HG02763 (cell line): ENCODE measurements at regions not wholly inside any gene's neighbourhood (a gene's known extent, or its start where the extent isn't known, plus 50 kb on each side); places are given as distances from the start of the nearest gene placed in this dataset.
A peak's percentile ranks its signal among the peaks of the same experiment; 100 is the strongest.

Source experiments
- ATAC-seq: cut with Tn5 transposase; IDR thresholded peaks from one replicate; pipeline ENCODE4 v1.9.1; 2021; ENCODE audit warnings: mild to moderate bottlenecking, moderate library complexity; ENCODE audit not compliant: unreplicated experiment

DNA sequence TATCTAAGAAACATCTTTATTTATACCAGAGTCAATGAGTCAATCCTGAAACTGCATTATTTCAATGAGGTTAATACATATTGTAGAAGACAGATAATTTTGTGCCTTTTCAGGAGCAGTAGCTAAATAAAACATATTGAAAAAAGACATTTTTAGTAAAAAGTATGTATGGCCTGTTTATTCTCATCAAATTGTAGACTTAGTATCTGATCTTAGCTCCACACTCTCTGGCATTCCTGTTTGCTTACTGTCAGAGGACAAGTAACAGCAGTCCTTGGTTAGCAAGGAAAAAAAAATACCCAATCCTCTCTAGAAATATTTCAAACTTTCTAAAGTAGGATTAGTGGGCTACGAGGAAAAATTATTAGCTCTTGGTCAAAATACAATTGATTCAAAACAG lies 50.5 kb upstream of the GUCY1A1 start:
- no peak for ATAC-seq

DNA sequence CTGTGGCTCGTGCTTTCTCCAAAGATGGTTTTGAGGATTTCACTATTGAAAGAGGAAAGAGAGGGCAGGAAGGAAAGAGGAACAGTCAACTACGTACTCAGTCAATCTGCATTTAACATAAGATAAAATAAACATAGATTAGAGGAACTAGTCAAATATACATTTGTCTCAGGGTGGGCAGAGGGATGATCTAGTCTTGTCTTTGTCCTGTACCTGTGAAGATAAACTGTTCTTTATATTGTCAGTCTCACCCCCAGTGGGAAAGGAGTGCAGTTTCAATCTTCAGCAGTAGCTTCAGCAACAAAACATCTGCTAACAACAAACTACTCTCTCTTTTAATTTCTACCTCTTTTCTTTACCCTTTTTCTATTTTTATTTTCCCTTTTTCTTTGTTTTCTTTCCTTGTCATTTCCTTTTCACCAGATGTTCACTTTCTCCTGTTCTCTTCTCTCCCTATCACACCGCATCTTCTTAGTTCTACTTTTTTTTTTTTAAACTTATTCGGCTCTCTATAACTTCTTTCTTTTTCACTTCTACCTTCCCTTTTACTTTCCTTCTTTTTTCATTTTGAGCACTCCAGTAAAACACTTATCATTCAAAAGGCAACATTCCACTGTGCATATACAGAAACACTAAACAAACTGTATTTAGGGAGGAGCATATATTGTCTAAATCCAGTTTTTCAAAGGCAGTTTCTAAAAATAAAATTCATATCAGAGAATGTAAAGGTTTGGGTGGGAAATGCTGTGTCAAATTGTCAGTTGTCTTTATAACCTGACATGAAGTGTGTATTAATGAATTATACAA lies 51.4 kb upstream of the GUCY1A1 start:
- no peak for ATAC-seq

DNA sequence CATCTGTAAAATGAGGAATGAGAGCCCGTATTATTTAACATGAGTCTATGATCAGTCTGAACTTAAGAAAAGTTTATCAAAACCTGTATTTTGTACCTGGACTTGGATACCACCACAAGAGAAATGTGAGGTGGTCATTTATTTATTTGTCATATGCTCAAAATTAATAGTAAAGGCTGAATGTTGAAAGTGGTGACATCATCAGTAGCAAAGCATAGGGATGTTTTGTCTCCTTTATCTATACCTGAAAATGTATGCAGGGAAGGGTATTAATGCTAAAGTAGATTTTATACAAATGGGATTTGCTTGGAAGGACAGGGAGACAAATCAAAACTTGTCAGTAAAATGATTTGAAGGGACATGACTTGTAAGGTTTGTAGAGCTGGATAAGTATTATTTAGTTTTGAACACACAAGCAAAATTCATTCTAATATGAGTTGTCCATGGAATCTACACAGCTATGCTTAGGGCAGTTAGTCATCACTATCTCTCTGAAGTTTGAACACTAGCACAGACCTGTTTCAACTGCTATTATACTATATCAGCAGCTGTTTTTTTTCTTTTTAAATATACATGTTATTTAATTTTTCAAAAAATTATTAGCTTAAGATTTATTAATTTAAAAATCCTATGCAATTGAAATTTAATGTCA lies 52.4 kb upstream of the GUCY1A1 start:
- ATAC-seq = no peak

DNA sequence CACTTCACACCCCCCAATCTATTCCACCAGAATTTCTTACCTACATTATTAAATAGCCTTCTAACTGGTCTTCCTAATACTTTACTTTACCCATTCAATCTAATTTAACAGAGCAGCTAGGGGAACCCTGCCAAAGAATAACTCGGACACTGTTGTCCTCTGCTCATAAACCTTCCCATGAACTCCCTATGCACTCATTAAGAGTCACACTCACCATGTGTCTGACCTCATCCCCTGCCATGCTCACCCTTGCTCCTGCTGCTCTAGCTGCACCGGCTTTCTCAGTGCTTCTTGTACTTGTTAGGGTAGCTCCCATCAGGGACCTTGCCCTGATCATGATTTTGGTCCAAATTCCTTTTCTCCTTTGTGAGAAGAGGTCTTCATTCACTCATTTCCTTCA lies 54.6 kb upstream of the GUCY1A1 start:
- no peak for ATAC-seq

DNA sequence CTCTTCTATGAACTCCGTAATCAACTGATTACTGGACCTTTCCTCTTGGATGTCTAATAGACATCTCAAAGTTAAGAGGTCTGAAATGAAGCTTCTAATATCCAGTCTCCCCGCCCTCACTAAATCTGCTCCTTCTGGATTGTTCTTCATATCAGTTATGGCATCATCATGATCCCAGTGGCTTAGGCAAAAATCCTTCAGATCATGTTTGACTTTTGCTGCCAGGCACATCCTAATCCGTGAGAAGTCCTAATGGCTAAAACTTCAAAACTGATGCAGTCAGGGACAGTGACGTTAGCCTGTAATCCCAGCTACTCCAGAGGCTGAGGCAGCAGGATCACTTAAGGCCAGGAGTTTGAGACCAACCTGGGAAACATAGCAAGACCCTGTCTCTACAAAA lies 55.1 kb upstream of the GUCY1A1 start:
- ATAC-seq = no peak

DNA sequence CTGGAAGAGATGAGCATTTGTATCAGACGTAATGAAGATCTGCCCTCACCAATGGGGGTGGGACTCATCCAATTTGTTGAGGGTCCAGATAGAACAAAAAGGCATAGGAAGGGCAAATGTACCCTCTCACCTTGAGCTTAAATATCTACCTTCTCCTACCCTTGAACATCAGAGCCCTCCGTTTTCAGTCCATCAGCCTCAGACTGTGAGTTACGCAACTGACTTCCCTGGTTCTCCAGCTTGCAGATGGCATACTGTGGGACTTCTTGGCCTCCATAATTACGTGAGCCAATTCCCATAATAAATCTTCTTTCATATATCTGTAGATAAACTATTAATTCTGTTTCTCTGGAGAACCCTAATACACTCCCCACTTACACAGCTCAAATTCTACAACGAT lies 56.5 kb upstream of the GUCY1A1 start:
- no peak for ATAC-seq

DNA sequence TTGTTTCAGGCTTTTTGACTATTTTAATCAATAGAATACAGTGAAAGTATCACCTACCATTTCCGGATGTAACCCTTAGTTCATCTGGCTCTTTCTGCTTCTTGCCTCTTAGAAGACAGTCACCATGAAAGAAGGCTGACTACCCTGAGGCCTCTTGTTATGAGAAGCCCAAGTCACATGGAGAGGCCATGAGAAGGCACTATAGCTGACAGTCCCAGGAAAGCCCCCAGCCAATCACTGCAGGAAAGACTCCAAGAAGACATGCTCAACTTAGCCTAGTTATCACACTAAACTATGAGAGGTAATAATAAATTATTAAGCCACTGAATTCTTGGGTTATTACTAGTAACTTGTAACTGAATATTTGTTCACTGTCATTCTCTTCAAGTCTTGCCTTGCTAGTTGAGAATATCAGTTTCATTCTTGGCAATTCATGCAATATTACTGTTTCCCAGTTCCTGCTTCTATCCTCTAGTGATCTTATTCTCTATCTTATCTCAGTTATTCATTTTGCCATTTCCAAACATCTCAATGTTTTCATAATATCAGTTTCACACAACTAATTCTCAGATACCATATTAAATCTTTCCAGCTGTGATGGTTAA lies 57.1 kb upstream of the GUCY1A1 start:
- ATAC-seq = peak; percentile 77

DNA sequence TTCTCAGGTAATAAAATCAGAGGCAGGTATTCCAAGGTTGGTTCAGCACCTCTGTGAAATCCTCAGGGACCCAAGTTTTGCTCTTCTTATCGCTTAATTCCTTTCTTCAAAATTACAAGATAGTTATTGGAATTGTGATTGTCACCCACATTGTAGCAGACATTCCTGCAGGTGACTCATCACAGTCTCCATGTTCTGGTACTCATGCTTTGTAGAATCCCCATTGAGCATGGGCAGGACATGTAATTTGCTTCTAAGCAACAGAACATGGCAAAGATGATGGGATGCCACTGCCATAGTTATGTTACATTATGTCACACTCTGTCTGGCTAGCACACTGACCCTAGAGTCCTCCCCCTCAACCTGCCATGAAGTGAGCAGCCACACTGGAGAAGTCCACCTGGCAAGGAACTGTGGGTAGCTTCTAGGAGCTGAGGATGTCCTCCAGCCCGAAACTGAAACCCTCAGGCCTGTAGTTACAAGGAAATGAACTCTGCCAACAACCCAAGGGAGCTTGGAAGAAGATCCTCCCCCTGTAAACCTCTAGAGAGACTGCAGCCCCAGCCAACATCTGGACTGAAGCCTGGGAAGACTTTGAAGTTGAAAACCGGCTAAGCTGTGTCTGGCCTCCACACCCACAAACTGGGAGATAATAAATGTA lies 58.3 kb upstream of the GUCY1A1 start:
- no peak for ATAC-seq

DNA sequence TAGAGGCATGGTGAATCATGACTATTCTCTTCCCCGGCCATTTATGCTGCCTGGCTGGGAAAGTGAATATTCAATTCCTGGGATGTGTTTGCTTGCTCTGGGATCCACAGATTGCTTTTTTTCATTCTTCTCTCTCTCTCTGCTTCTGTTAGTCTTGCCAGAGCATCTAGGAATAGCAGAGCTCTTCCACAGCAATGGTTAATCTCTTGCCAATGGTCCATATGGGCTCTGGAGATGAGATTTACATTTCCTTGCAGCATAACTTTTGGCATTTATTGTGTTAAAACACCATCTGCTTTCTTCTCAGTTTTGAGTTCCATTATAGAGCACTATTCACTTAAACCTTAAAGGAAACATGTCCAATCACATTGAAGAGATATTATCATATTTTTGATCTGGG lies 59.2 kb upstream of the GUCY1A1 start:
- no peak for ATAC-seq

DNA sequence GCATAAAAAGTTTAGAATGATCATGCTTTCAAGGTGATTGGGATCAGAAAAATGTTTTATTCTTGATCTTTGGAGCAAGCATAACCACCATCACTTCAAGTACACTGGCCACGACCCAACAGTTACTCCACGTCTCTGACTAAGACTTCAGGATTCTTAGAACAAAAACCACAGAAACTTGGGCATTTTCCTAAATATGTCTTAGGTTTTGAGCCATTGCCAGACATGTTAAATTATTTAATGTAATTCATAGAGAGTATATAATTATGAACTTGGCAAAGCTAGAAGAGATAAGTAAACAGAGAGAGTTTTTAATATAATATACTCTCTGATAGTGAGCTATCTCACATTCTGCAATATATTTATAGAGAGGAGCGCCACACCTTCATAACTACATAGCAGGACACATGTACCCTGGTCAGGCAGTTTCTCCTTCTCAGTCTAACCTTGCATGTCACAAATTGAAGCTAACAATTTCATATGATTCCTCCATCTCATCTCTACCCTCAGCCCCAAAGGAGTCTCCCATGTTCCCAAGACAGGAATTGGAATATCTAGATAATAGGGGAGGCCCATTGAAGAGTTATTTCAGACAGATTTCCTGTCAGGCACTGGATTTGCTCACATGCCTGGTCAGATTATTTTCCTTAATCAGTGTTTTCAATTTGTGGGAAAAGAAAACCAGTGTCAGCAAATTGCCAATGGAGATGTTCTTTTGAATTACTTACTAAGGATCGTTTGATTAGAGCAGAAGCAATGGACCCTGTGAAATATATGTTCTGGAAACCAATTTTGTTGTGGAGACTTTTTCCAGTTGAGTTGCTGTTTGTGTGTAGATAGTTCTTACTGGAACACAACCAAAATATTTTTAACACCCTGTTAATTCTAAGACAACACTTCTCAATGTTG lies 61.7 kb upstream of the GUCY1A1 start:
- no peak for ATAC-seq

DNA sequence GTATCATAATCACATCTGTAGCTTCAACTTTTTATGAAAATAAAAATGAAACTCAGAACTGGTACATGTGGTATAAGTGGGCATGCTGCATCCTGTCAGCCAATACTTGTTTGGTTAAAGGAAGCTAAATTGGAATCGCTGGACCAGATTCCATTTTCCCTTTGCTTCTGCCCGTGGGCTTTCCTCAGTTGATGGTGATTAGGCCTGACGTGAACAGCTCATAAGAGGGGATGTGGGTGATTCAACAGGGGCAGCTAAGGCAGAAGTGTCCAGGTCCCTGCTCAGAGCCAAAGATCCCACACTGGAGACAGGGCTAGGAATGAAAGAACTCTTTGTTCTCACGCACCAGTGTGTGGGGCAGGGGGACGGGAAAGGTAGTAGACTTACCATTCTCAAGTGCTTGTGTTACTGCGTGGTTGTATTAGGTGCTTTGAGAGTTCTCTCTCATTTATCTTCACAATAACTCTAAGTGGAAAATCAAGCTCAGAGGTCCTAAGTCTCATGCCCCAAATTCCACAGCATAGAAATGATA lies 63.2 kb upstream of the GUCY1A1 start:
- ATAC-seq = no peak

DNA sequence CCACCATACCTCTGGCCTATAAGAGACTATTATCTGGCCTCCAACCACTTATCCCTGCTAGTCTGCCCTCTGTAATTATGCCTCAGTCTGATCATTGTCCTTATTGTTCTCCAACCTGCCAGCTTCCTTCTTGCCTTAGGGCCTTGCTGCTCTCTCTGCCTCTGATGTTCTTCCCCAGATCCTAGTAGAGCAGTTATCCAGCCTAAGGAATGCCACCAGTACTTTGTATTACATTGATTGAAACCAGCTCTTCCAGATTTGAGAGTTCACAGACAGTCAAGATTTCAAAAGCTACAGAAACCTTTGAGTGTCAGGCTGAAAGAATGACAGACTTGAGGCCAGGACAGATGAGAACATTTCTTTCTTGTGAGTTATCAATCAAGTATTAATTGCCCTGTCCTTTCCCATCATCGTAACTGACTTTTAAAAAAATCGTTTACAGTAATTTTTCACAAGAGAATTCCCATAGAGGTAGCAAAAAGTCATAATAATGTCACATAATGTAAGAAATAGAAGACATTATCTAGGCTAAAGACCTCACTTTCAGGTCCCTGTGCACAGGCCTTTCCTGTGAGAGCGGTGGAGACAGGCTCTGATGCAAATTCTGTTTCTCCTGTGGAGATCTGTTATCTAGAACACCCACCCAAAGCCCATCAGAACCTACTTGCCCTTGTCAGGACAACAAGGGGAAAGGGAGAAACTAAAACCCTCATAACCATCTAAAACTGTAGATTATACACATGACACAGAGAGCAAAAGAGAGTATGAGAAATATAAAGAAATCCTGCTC lies 64.1 kb upstream of the GUCY1A1 start:
- ATAC-seq = no peak

DNA sequence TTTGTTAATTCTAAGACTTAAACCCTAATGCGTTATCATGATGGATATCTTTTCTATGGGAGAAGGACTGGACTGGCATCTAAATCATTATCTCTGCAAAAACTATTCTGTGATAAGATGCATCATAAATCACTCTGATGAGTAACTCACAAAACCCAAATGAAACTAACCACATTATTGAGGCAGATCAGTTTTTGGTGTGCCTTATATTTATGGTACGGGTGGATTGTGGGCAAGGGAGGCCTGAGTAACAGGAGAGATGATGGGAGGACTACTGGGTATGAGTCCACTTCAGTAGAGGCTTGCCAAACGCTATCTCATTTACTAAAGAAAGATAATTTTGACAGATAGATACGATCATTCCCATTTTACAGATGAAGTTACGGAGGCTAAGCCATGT lies 66.4 kb upstream of the GUCY1A1 start:
- ATAC-seq = no peak

DNA sequence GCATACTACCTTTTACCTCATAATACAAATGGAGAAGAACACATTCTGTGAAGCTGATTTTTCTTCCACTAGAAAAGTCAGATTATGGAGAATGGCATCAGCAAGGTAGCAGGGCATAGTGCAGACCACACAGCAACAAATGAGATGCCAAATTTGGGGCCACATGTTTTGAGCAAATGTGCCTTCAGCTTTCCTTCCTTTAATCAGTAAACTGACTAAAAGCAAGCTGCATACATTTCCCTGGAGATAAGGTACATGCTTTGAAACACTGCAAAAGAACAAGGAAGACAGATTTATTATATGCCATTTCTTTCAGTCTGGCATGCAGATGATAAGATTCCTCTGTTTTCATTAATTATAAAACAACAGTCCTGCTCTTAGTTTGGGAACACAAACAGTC lies 67.1 kb upstream of the GUCY1A1 start:
- no peak for ATAC-seq

DNA sequence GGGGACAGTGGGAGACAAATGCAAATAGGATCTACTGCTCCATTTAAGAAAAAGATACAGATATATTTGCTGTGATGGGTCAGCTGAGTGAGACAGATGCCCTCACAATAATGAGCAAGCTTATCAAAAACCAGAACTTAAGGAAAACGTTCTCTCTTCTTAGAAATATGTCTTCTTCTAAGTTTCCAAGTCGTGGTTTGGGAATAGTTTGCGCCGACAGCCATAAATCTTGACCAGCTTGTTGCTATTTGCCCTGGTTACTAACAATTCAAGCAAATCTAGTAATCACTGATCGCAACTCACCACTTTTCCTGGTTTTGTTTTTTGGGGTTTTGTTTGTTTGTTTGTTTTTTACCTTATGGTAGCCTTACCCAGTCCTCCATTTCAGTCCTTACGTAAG lies 67.6 kb upstream of the GUCY1A1 start:
- no peak for ATAC-seq

DNA sequence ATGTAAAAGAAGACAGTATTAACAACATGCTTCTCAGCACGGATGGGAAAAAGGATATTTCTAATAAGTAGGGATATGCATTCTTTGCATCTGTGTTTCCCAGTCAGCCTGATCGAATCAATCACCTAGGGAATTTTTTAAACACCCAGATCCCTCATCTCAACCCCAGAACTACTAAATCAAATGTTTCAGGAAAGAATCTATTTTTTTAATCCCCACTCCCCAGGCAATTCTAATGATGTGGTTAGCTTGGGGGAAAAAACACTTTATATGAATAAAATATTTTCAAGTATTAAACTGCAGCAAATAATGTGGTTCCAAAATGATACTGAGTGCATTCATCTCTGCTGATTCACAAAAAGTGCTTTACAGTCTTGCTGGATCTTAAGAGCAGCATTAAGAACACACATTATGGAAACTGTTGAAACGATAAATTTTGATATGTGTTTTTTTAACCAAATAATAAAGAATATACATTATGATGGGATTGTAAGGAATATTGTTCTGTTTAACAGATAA lies 68.7 kb upstream of the GUCY1A1 start:
- ATAC-seq = no peak

DNA sequence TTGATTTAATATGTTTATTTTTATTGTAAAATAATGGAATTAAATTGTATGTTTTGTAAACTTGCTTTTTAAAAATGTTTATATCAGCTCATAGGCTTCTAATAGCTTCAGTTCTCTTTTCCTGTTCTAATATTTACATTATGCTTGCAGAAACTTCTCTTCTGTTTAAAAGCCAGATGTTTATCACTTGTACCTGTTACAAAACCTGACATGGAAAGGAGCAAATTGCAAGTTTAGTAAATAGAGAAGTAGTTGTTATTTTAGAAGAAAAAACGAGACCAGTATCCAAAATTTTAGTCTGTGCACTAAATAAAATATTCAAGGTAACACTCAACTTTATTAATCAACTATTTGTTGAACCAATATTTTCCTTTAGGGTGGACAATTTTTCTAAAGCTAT lies 69.4 kb upstream of the GUCY1A1 start:
- no peak for ATAC-seq

DNA sequence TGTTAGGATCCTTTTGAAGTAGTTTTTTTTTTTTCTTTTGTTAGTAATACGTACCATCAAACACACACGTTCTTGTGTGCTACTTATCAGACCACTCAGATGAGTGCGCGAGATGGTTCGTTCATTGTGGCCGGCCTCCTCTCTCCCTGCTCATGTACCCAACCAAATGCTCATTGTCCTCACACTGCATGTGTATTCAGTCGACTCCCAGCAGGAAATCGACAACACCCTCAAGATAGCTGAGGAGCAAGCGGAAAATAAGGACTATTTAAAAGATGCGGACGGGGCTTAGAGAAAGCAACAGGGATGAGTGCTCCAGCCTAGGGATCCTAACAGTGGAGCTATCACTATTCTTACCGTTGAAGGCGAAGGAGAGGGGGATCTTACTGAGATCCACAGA lies 72.9 kb upstream of the GUCY1A1 start:
- no peak for ATAC-seq

DNA sequence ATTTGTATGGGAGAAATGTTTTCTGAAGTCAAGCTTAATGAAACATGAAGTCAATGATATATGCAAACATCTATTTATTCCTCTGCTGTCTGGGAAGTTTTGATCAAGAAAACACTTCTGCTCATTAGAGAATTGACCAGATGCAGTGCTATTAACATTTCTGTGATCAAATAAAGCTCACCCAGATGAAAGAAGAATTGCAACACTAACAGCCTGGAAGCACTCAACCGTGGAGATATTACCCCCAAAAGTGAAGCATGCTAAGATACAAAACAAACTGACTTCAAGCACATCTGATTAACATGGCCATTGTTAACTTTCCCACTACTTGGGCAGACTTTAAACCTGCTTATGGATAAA lies 73.7 kb upstream of the GUCY1A1 start:
- ATAC-seq = no peak
